C1 segment of cervical spinal cord (tissue), 14 donors: ENCODE measurements at regions not wholly inside any gene's neighbourhood (a gene's known extent, or its start where the extent isn't known, plus 50 kb on each side); places are given as distances from the start of the nearest gene placed in this dataset.
"Not testable (repeated sequence)": the region's sequence is repeated elsewhere in the genome, so short reads cannot be mapped to it uniquely, and the experiment has no call there.

Source experiments
- DNase-seq, 14 donors: peaks; one replicate each; lab custom pipeline; 2025; lab: John Stamatoyannopoulos, UW

- DNase-seq = no peak
Measured at GRCh38 chr2:198517976-198518375, 713.6 kb downstream of the PLCL1 start.

GRCh38 chr2:198508610-198509009 lies 704.2 kb downstream of the PLCL1 start:
- not testable (repeated sequence) for DNase-seq

GRCh38 chr2:198499539-198499938 lies 695.1 kb downstream of the PLCL1 start:
- no peak for DNase-seq

GRCh38 chr2:198498516-198498915 lies 694.1 kb downstream of the PLCL1 start:
- no peak for DNase-seq

DNA sequence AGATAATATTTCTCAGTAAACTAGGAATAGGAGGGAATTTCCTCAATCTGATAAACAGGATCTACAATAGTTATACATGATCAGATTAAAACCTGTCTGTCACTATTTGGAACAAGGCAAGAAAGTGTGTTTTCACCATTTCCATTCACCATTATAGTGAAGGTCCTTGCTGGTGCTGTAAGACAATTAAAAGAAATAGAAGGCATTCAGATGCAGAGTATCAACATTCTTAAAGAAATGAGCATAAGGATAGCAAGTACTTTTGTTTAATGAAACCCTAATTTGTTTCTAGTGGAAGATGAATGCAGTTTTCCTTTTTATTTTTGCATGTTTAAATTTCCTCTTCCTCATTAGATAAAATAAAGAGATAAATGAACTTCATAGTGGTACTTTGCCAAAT lies 693.7 kb downstream of the PLCL1 start:
- no peak for DNase-seq

GRCh38 chr2:198494931-198495330 lies 690.5 kb downstream of the PLCL1 start:
- no peak for DNase-seq

DNA sequence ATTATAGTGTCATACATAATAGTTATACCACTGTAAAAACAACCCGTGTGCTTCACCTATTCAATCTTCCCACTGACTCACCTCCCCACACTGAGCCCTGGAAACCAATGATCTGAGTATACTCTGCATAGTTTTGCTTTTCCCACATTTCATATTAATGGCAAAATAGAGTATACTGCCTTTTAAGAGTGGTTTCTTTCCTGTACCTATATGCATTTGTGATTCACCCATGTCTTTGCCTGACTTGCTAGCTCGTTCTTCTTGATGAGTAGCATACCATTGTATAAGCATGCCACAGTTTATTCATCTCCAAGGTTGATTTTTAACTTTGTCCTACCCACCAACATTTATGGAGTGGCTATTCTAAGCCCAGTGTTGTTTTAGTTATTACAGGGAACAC lies 686.4 kb downstream of the PLCL1 start:
- no peak for DNase-seq

GRCh38 chr2:198488964-198489363 lies 684.6 kb downstream of the PLCL1 start:
- no peak for DNase-seq

DNA sequence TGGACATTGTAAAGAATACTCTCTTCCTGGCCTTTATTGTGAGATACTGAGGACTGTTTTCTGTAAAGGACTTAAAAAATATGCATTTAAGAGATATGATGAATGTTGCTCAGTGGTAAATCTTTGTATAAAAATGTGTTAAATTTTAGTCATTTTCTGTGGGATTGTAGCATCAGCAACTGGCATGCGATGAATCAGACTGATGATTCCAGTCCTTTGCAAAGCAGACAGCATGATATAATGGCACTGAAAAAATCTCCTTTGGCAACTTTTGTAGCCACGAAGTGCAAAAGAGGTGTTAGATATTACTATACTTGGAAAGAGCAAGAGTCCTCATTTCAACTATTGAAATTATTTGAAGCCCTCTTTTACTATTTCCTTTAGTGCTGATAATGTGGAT lies 678.7 kb downstream of the PLCL1 start:
- no peak for DNase-seq

- DNase-seq = no peak
Measured at GRCh38 chr2:198479065-198479464, 674.7 kb downstream of the PLCL1 start.

GRCh38 chr2:198478361-198478760 lies 674.0 kb downstream of the PLCL1 start:
- no peak for DNase-seq

GRCh38 chr2:198476007-198476406 lies 671.6 kb downstream of the PLCL1 start:
- no peak for DNase-seq

- no peak for DNase-seq
Measured at GRCh38 chr2:198471291-198471690, 666.9 kb downstream of the PLCL1 start.

DNA sequence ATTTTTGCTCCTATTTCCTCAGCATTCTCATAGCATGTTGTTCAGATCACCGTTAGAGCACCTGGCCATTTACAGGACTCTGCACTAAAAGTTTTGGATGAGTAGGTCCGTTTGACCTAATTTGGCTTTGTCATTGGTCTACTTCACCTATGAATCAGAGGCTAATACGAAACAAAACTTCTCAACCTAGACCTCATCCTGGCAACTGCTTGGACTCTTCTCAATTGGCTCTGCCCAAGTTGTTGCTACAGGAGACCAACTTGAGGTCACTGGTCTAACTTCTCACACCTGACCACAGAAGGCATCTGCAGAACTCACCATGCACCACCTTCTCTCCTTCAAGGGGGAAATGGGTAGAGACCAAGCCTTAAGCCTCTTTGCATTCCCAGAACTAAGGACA lies 663.7 kb downstream of the PLCL1 start:
- no peak for DNase-seq

DNA sequence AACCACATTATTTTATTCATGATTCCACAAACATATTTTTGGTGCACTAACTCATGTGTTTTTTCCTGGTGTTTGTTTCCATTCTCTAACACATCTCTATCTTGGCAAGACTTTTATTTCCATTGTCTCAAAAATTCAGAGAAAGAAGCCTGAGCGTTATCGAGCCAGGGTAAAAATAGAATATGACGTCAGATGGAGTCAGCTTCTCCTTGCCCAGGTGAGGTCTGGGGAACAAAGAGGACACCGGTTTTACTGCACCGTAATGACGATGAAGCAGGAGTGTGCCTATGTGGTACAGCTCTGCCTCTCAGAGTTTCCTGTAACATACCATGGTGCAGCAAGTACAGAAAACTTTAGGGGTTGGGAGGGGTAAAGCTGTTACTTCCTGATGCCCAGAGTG lies 661.6 kb downstream of the PLCL1 start:
- no peak for DNase-seq

DNA sequence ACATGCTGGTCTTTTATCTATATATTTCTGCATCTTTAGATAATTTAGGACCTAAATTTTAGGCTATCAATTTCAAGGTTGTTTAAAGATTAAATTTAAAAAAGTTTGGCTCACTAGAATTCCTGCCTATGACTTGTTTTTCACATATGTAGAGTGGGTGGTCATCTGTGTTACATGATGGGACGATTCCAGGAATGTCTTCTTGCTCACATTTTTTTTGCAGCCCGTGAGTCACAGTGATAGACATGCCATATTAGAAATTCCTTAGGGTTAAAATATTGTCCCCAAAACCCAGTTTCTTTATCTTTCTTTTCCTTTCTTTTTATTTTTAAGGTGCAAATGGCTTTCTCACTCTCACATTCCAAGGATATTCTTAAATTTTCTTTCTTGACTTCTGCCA lies 652.0 kb downstream of the PLCL1 start:
- no peak for DNase-seq

GRCh38 chr2:198453866-198454265 lies 649.5 kb downstream of the PLCL1 start:
- no peak for DNase-seq

DNA sequence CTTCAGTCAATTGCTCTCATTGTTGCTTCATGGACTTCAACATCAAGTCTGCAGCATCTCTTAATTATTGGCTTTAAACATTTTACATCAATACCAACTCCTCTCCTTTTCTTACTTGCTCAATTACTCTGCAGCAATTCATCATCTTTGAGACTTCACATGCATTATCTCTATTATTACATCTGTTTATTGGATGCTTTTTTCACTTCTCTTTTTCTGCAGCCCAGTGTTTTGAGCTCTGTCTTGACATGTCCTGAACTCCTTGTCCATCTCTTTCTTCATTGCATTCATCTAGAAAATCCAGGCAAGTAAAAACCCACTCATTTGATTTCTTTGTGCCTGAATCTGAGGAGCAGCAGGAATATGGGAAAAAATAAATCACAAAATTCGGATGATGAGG lies 647.9 kb downstream of the PLCL1 start:
- DNase-seq = no peak

- DNase-seq = no peak
Measured at GRCh38 chr2:198448789-198449188, 644.4 kb downstream of the PLCL1 start.

DNA sequence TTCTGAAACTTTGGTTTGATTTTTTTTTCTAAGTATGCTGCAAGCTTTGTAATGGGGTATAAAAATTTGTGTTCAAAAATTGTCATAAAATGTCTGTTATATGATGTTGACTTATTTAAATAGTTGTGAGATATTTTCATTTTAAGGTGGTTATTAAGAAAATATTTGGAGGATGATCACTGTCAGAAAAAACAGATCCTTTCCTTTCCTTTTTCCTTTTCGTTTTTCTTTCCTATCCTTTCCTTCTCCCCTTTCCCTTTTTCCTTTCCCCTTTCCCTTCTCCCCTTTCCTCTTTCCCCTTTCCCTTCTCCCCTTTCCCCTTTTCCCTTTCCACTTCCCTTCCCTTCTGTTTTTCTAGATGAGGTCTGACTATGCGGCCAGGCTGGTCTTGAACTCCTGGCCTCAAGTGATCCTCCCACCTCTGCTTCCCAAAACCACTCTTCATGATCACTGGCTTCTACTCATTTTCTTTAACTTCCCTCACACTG lies 640.5 kb downstream of the PLCL1 start:
- no peak for DNase-seq

DNA sequence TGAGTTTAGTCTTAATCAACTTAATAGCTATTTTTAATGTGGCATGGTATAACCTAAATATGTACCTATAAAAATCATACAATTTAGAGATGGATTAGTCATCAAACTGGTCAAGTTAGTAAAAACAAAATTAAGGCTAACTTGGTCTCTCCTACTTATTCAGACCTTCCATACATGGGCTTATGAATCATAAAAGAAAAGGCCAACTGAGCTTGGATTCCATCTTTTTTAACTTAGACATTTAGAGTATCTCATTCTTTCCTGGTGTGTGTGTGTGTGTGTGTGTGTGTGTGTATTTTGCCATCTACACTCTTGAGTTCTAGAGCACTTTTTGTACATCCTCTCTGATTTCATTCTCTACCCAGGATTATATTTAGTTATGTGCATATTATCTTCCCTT lies 637.5 kb downstream of the PLCL1 start:
- DNase-seq = no peak

DNA sequence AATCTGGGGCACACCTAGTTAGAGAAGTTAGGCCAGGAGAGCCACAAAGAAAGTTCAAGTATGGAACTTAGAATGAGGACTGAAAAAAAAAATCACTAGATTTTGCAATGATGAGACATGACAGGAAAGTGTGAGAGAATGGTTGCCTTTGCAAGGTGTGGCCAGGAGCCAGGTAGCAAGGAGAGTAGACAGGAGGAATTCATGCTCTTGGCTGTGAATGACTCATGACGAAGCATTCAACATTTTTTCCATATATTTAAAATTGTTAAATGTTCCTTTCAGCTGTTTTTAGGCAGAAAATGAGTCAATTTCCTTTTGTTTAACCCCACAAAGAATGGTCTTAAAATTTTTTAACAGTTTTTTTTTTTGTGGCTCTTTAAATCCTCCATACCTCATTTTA lies 636.9 kb downstream of the PLCL1 start:
- DNase-seq = no peak

- no peak for DNase-seq
Measured at GRCh38 chr2:198440833-198441232, 636.4 kb downstream of the PLCL1 start.

DNA sequence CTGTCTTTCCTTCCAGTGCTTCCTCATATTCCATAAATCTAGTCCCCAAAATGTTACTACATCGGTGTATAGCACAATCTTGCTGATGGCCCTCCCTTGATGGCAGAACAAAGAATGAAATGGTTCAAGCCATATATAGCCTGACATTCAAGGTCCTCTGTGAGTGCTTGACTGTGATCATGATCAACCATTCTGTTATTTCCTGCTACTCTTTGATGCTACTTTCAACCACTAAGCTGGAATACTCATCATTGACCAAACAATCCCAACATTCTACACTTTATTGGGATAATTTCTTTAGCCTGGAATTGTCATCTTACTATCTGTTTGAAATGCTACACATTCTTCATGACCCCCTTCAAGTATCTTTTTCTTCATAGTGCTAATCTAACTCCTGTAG lies 633.9 kb downstream of the PLCL1 start:
- no peak for DNase-seq

DNA sequence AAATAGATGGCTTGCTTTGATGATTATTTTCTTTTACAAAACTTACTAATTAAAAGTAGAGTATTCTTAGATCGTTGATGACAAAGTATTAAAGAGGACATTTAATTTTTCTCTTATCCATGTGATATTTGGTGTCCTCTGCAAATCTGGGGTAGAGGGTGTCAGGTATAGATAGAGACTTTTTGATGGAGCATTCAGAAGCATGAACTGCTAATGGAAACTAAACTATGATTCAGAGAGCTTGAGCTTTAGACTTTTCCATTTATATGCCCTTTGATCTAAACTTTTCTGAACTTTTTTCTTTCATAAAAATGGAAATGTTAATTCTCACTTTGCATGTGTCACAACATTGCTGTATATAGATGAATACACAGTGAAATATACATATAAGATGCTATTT lies 619.7 kb downstream of the PLCL1 start:
- DNase-seq = no peak
